Trophoblast cell (in vitro differentiated cells and primary cell): ENCODE measurements at regions not wholly inside any gene's neighbourhood (a gene's known extent, or its start where the extent isn't known, plus 50 kb on each side); places are given as distances from the start of the nearest gene placed in this dataset.

Experiments
- DNase-seq, 2 donors: peaks; one replicate each; pipeline ENCODE4 v3.0.0-alpha.2; 2016
- H2AFZ ChIP-seq: 2 replicates; pipeline ENCODE4 v1.6.1; 2013; ENCODE audit warnings: low read length, moderate library complexity, mild to moderate bottlenecking; ENCODE audit not compliant: insufficient read depth, poor library complexity
- H2AK5ac ChIP-seq: 2 replicates; pipeline ENCODE4 v1.6.1; 2013; ENCODE audit warnings: mild to moderate bottlenecking, low read length
- H2BK120ac ChIP-seq: 2 replicates; pipeline ENCODE4 v1.6.1; 2013; ENCODE audit warnings: low read length, mild to moderate bottlenecking, moderate library complexity; ENCODE audit not compliant: insufficient read depth, poor library complexity
- H2BK12ac ChIP-seq: 2 replicates; pipeline ENCODE4 v1.6.1; 2013; ENCODE audit warnings: mild to moderate bottlenecking, low read length, moderate library complexity
- H2BK5ac ChIP-seq: 2 replicates; pipeline ENCODE4 v1.6.1; 2013; ENCODE audit warnings: low read length, low read depth, moderate library complexity, mild to moderate bottlenecking; ENCODE audit not compliant: poor library complexity
- H3K14ac ChIP-seq: 2 replicates; pipeline ENCODE4 v1.6.1; 2013; ENCODE audit warnings: mild to moderate bottlenecking, low read length
- H3K18ac ChIP-seq: 2 replicates; pipeline ENCODE4 v1.6.1; 2013; ENCODE audit warnings: mild to moderate bottlenecking, low read length
- H3K23ac ChIP-seq: 2 replicates; pipeline ENCODE4 v1.6.1; 2013; ENCODE audit warnings: low read length
- H3K27ac ChIP-seq: 2 replicates; pipeline ENCODE4 v1.5.1; 2013; ENCODE audit warnings: low read depth, mild to moderate bottlenecking, inconsistent platforms, low read length, moderate library complexity
- H3K27me3 ChIP-seq: 2 replicates; pipeline ENCODE4 v1.6.1; 2013; ENCODE audit warnings: inconsistent platforms, mild to moderate bottlenecking, low read length, moderate library complexity; ENCODE audit not compliant: insufficient read depth
- H3K36me3 ChIP-seq, 2 experiments: 1 replicate in 1 of 2; 2 replicates in 1 of 2; pipeline ENCODE4 v1.6.1; 2013; ENCODE audit warnings: low read length in 2 of 2, mild to moderate bottlenecking in 2 of 2, moderate library complexity in 1 of 2; ENCODE audit not compliant: insufficient read depth in 2 of 2, control insufficient read depth in 1 of 2
- H3K4ac ChIP-seq: 2 replicates; pipeline ENCODE4 v1.6.1; 2013; ENCODE audit warnings: low read depth, mild to moderate bottlenecking, low read length, moderate library complexity
- H3K4me1 ChIP-seq, 2 experiments: 1 replicate in 1 of 2; 2 replicates in 1 of 2; pipeline ENCODE4 v1.6.1; 2013; ENCODE audit warnings: low read length in 2 of 2, mild to moderate bottlenecking in 2 of 2, moderate library complexity in 1 of 2; ENCODE audit not compliant: insufficient read depth in 2 of 2, control insufficient read depth in 1 of 2
- H3K4me2 ChIP-seq: 2 replicates; pipeline ENCODE4 v1.6.1; 2013; ENCODE audit warnings: inconsistent platforms, mild to moderate bottlenecking, low read length, moderate library complexity
- H3K4me3 ChIP-seq: 2 replicates; pipeline ENCODE4 v1.5.1; 2013; ENCODE audit warnings: mild to moderate bottlenecking, low read depth, low read length, inconsistent platforms
- H3K79me1 ChIP-seq: one replicate; pipeline ENCODE4 v1.6.1; 2013; ENCODE audit warnings: low read length
- H3K79me2 ChIP-seq: 2 replicates; pipeline ENCODE4 v1.6.1; 2013; ENCODE audit warnings: low read length, mild to moderate bottlenecking; ENCODE audit not compliant: control insufficient read depth, insufficient read depth, poor library complexity
- H3K9ac ChIP-seq: 2 replicates; pipeline ENCODE4 v1.6.1; 2013; ENCODE audit warnings: mild to moderate bottlenecking, low read length
- H3K9me3 ChIP-seq: 2 replicates; pipeline ENCODE4 v1.6.1; 2013; ENCODE audit warnings: low read depth, mild to moderate bottlenecking, control low read depth, inconsistent platforms, low read length; ENCODE audit not compliant: insufficient read depth
- H4K12ac ChIP-seq: 2 replicates; pipeline ENCODE4 v1.6.1; 2013; ENCODE audit warnings: low read depth, mild to moderate bottlenecking, low read length, moderate library complexity
- H4K8ac ChIP-seq: 2 replicates; pipeline ENCODE4 v1.6.1; 2013; ENCODE audit warnings: low read depth, mild to moderate bottlenecking, low read length, moderate library complexity
- H4K91ac ChIP-seq: one replicate; pipeline ENCODE4 v1.6.1; 2013; ENCODE audit warnings: low read depth, mild to moderate bottlenecking, low read length, moderate library complexity
- WGBS: extraction: QIAGEN DNeasy Blood & Tissue Kit; methylation state at CpG from one replicate; pipeline ENCODE4 v1.1.7; 2013; ENCODE audit warnings: missing lambda C conversion rate; ENCODE audit not compliant: insufficient read length, insufficient coverage; ENCODE audit errors: extremely low coverage; 5-methylcytosine and 5-hydroxymethylcytosine counted together

DNA sequence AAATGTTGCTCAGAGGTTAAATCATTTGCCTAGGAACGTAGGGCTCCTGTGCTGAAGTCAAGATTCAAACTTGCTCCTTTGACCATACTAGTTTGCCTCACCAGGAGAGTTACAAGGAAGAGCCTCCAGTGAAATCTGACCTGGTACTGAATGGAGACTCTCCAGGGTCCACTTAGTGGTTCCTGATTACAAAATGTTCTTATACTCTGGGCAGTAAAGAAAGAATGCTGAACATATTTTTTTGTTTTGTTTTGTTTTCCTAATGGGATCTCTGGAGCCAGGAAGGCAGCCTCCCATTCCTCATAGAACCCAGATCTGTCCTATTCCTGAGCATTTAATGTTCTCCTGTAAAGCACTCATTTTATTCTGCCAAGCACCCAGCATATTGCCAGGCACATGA, 256.5 kb upstream of the CLINT1 start:
- Histone ChIP-seq H3K79me1 (no peaks in the 10 kb centered on the region), H3K14ac (no peak overlapping the region), H3K79me2 (no peaks in the 10 kb centered on the region), H3K4me1 (no peaks in the 10 kb centered on the region), H2BK120ac (no peak overlapping the region), H3K23ac (no peak overlapping the region), H2AK5ac (no peak overlapping the region), H2AFZ (no peak overlapping the region), H3K9ac (no peak overlapping the region), H3K27me3 (no peaks in the 10 kb centered on the region), H2BK5ac (no peak overlapping the region), H3K36me3 (no peaks in the 10 kb centered on the region), H3K4ac (no peak overlapping the region), H3K4me3 (no peak overlapping the region), H3K18ac (no peak overlapping the region), H3K9me3 (no peaks in the 10 kb centered on the region), H4K8ac (no peak overlapping the region), H2BK12ac (no peak overlapping the region), H4K91ac (no peak overlapping the region), H3K27ac (no peak overlapping the region), H4K12ac (no peak overlapping the region), H3K4me2 (no peak overlapping the region)
- WGBS, result no CpG with 5 or more reads among the region's 1 CpG
- no peak for DNase-seq

DNA sequence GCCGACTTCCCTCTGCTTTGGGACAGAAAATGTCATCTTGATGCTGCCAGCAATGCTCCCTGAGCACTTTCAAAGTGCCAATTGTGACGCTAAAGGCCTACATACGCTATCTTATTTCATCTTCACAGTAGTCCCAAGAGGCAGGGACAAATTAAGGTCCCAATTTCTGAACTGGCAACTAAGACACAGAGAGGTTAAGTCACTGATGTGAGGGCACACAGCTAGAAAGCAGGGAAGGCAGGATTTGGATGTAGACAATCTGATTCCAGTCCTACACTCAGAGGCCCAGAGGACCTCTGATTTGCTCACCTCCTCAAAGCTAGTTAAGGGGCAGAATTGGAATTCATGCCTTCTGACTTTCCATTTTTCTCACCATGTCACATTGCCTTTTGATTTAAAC, 249.2 kb upstream of the CLINT1 start:
- no peak overlapping the region for H2BK5ac ChIP-seq
- H3K23ac ChIP-seq, result no peak overlapping the region
- H3K27me3 ChIP-seq, result no peaks in the 10 kb centered on the region
- no peak overlapping the region for H2BK12ac ChIP-seq
- no peak overlapping the region for H3K4me3 ChIP-seq
- no peaks in the 10 kb centered on the region for H3K79me2 ChIP-seq
- H2BK120ac ChIP-seq, result no peak overlapping the region
- H4K12ac ChIP-seq, result no peak overlapping the region
- no peaks in the 10 kb centered on the region for H3K4me1 ChIP-seq
- no peak overlapping the region for H2AFZ ChIP-seq
- H3K14ac ChIP-seq, result no peak overlapping the region
- H3K9ac ChIP-seq, result no peak overlapping the region
- H2AK5ac ChIP-seq, result no peak overlapping the region
- no peaks in the 10 kb centered on the region for H3K36me3 ChIP-seq
- H3K18ac ChIP-seq, result no peak overlapping the region
- no peaks in the 10 kb centered on the region for H3K9me3 ChIP-seq
- no peak overlapping the region for H3K4me2 ChIP-seq
- no peaks in the 10 kb centered on the region for H3K79me1 ChIP-seq
- no peak overlapping the region for H4K8ac ChIP-seq
- DNase-seq, result no peak
- no peak overlapping the region for H3K27ac ChIP-seq
- no CpG with 5 or more reads among the region's 3 CpGs for WGBS
- no peak overlapping the region for H4K91ac ChIP-seq
- no peak overlapping the region for H3K4ac ChIP-seq

DNA sequence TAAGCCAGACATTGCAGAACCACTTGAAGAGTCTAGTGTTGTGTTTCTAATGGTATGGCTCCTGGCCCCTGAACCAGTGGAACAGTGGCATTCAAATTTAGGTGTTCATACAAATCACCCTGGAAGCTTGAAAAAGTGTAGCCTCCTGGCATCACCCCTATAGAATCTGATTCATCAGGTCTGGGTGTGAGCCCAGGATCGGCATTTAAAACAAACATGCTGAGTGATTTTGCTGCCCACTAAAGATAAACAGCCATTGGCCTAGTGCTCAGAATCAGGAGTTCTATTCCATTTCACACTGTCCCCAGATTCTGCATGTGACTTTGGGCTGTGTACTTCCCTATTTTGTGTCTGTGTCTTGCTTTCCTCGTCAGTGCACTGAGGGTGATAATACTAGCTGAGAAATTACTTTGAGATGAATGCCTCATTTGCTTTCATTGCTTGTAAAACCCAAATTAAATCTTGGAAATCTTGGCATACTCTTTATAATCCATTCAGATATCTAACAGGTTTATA, 241.5 kb upstream of the CLINT1 start:
- Histone ChIP-seq H3K9ac (no peak overlapping the region), H3K4ac (no peak overlapping the region), H3K4me3 (no peak overlapping the region), H4K91ac (no peak overlapping the region), H3K27me3 (no peaks in the 10 kb centered on the region), H3K4me2 (no peak overlapping the region), H3K23ac (no peak overlapping the region), H2BK12ac (no peak overlapping the region), H2AK5ac (no peak overlapping the region), H3K36me3 (no peaks in the 10 kb centered on the region), H3K4me1 (no peaks in the 10 kb centered on the region), H3K27ac (no peak overlapping the region), H2BK5ac (no peak overlapping the region), H3K9me3 (no peaks in the 10 kb centered on the region), H3K79me1 (no peaks in the 10 kb centered on the region), H3K14ac (no peak overlapping the region), H3K79me2 (no peaks in the 10 kb centered on the region), H4K8ac (no peak overlapping the region), H2BK120ac (no peak overlapping the region), H2AFZ (no peak overlapping the region), H3K18ac (no peak overlapping the region), H4K12ac (no peak overlapping the region)
- WGBS, result no CpG with 5 or more reads among the region's 2 CpGs
- DNase-seq, result no peak

DNA sequence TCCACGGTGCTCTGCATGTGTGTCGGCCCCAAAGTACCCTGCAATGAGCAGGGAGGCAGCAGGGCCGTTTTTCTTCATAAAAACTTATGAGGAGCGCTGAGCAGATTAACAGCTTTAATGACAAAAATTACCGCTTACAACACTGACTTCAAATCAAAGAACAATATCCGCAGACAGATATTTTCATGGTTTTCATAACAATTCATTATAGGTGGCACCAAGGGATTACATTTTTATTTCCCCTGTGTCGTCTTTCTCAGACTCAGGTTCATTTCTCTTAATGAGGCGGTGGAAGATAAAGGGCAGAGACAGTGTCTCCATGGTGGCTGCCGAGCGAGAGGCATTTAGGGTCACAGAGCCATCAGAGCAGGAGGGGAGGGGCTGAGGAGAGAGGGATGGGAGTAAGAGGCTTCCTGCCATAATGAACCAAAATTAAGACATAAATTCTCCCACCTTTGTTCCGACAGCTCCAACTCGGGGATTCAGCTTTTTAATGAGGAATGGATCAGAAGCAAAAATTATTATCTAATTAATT, 240.7 kb upstream of the CLINT1 start:
- Histone ChIP-seq H4K8ac (no peak overlapping the region), H3K79me1 (no peaks in the 10 kb centered on the region), H3K27me3 (no peaks in the 10 kb centered on the region), H2BK5ac (no peak overlapping the region), H2AK5ac (no peak overlapping the region), H3K14ac (no peak overlapping the region), H3K27ac (no peak overlapping the region), H3K4me3 (no peak overlapping the region), H3K4ac (no peak overlapping the region), H3K36me3 (no peaks in the 10 kb centered on the region), H3K18ac (no peak overlapping the region), H3K9me3 (no peaks in the 10 kb centered on the region), H3K4me1 (no peaks in the 10 kb centered on the region), H2AFZ (no peak overlapping the region), H4K12ac (no peak overlapping the region), H3K79me2 (no peaks in the 10 kb centered on the region), H3K9ac (no peak overlapping the region), H2BK120ac (no peak overlapping the region), H4K91ac (no peak overlapping the region), H3K4me2 (no peak overlapping the region), H3K23ac (no peak overlapping the region), H2BK12ac (no peak overlapping the region)
- WGBS, result no CpG with 5 or more reads among the region's 12 CpGs
- DNase-seq, result no peak
